ENCODE measurements at regions not wholly inside any gene's neighbourhood (a gene's known extent, or its start where the extent isn't known, plus 50 kb on each side); places are given as distances from the start of the nearest gene placed in this dataset.

GRCh38 chr2:103615611-103616105 lies 853.8 kb downstream of the TMEM182 start:
- Histone ChIP-seq H3K36me3 (no peaks in the 10 kb centered on the region), H3K4me1 (no peaks in the 10 kb centered on the region), H3K27me3 (no peaks in the 10 kb centered on the region), H3K9me3 (no peaks in the 10 kb centered on the region), H3K9ac (ENCODE audit: low read depth in 2 of 2, low read length in 2 of 2) (no peak overlapping the region), H3K4me3 (no peak overlapping the region), H3K27ac (no peak overlapping the region)
- TF ChIP-seq, protein P1, sequence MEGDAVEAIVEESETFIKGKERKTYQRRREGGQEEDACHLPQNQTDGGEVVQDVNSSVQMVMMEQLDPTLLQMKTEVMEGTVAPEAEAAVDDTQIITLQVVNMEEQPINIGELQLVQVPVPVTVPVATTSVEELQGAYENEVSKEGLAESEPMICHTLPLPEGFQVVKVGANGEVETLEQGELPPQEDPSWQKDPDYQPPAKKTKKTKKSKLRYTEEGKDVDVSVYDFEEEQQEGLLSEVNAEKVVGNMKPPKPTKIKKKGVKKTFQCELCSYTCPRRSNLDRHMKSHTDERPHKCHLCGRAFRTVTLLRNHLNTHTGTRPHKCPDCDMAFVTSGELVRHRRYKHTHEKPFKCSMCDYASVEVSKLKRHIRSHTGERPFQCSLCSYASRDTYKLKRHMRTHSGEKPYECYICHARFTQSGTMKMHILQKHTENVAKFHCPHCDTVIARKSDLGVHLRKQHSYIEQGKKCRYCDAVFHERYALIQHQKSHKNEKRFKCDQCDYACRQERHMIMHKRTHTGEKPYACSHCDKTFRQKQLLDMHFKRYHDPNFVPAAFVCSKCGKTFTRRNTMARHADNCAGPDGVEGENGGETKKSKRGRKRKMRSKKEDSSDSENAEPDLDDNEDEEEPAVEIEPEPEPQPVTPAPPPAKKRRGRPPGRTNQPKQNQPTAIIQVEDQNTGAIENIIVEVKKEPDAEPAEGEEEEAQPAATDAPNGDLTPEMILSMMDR (IDR thresholded peaks at IDR 0.05): no peak
- DNase-seq: no peak
- intact Hi-C loops (cut with DNase I): no loop called here

GRCh38 chr2:103616891-103617290 lies 855.1 kb downstream of the TMEM182 start:
- Histone ChIP-seq H3K27me3 (no peaks in the 10 kb centered on the region), H3K36me3 (no peaks in the 10 kb centered on the region), H3K9ac (ENCODE audit: low read depth in 2 of 2, low read length in 2 of 2) (no peak overlapping the region), H3K4me1 (no peaks in the 10 kb centered on the region), H3K4me3 (no peak overlapping the region), H3K27ac (no peak overlapping the region), H3K9me3 (no peaks in the 10 kb centered on the region)
- DNase-seq: no peak
- TF ChIP-seq, protein P1 (IDR thresholded peaks at IDR 0.05): no peak
- intact Hi-C loops (cut with DNase I): no loop called here

DNA sequence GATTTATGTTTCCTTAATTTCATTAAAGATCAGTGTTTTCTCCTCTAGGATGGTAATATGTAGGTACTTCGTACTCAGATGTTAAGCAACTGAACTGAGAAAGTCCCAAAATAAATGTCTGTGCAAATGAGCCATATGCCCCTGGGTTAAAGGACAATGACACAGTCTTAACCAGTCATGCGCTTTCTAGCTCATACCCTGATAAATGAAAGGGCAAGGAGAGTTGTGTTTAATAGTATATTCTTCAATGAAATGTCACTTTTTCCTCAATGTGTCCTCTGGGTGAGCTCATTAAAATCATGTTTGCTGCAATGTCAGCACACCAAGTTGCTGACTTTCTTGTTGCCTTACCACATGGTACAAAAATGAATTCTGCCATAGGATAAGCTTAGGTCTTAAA lies 856.3 kb downstream of the TMEM182 start:
- no peaks in the 10 kb centered on the region for H3K27me3 ChIP-seq
- no peak overlapping the region for H3K27ac ChIP-seq
- H3K4me3 ChIP-seq: no peak overlapping the region
- no peak for DNase-seq
- TF ChIP-seq, protein P1 (IDR thresholded peaks at IDR 0.05): no peak
- intact Hi-C loops (cut with DNase I): no loop called here
- H3K9me3 ChIP-seq: no peaks in the 10 kb centered on the region
- no peak overlapping the region for H3K9ac ChIP-seq (ENCODE audit: low read depth in 2 of 2, low read length in 2 of 2)
- H3K4me1 ChIP-seq: no peaks in the 10 kb centered on the region
- H3K36me3 ChIP-seq: no peaks in the 10 kb centered on the region

- no peak for DNase-seq
- no peaks in the 10 kb centered on the region for H3K4me1 ChIP-seq
- no peak overlapping the region for H3K9ac ChIP-seq (ENCODE audit: low read depth in 2 of 2, low read length in 2 of 2)
- H3K36me3 ChIP-seq: no peaks in the 10 kb centered on the region
- TF ChIP-seq, protein P1 (IDR thresholded peaks at IDR 0.05): no peak
- intact Hi-C loops (cut with DNase I): no loop called here
- no peak overlapping the region for H3K4me3 ChIP-seq
- H3K27me3 ChIP-seq: no peaks in the 10 kb centered on the region
- H3K9me3 ChIP-seq: no peaks in the 10 kb centered on the region
- no peak overlapping the region for H3K27ac ChIP-seq
Measured at GRCh38 chr2:103627301-103627700, 865.5 kb downstream of the TMEM182 start.

DNA sequence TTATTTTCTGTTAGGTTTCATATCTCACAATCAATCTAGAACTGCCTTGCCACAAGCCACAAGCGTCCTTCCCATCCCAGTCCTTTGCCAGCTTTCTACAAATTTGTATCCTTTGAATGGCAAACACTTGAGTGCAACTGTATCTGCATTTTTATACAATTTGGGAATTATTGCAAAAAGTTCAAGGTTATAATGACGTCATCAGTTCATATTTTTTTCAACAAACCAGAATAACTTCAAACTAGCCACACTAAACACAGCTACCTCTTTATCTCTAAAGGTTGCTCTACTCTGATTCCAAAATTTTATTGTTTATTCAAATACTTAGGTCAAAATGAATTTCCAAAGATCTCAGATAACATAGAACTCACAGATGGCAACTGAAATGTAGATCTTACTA lies 877.1 kb downstream of the TMEM182 start:
- Histone ChIP-seq H3K9ac (ENCODE audit: low read depth in 2 of 2, low read length in 2 of 2) (no peak overlapping the region), H3K27me3 (no peaks in the 10 kb centered on the region), H3K4me1 (no peaks in the 10 kb centered on the region), H3K9me3 (no peaks in the 10 kb centered on the region), H3K36me3 (no peaks in the 10 kb centered on the region), H3K27ac (no peak overlapping the region), H3K4me3 (no peak overlapping the region)
- intact Hi-C loops (cut with DNase I): no loop called here
- TF ChIP-seq, protein P1 (IDR thresholded peaks at IDR 0.05): no peak
- no peak for DNase-seq

GRCh38 chr2:103656558-103656957 lies 894.7 kb downstream of the TMEM182 start:
- TF ChIP-seq, protein P1 (IDR thresholded peaks at IDR 0.05): no peak
- no peaks in the 10 kb centered on the region for H3K4me1 ChIP-seq
- no peak overlapping the region for H3K4me3 ChIP-seq
- no peaks in the 10 kb centered on the region for H3K36me3 ChIP-seq
- intact Hi-C loops (cut with DNase I): no loop called here
- DNase-seq: no peak
- no peak overlapping the region for H3K27ac ChIP-seq
- no peaks in the 10 kb centered on the region for H3K9me3 ChIP-seq
- H3K9ac ChIP-seq (ENCODE audit: low read depth in 2 of 2, low read length in 2 of 2): no peak overlapping the region
- no peaks in the 10 kb centered on the region for H3K27me3 ChIP-seq

Measured in colonic mucosa (tissue), 4 donors.